ENCODE measurements at regions not wholly inside any gene's neighbourhood (a gene's known extent, or its start where the extent isn't known, plus 50 kb on each side); places are given as distances from the start of the nearest gene placed in this dataset.

DNA sequence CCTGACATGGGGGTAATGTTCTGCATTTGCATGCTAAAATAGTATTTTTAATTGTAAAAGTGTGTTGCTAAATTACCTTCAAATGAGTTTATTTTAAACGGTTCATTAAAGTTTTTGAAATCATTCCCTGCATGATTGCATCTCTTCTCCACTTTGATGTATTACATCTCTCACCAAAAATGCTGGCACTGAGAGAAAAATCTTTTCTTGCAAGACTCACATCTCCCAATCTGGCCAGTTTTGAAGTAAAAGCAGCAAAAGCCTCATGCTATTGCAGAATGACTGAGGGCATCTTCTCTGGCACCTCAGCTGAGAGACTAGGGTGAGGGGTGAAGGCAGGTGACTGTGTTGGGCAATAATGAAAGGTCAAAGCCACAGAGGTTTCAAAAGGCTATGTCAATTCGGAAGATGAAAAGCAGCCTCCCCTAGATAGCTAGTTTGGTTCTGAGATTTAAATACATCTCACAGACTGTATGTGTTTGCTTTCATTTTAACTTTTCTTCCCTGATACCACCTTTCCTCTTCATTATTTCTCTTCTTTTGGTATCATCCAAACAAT lies 292.2 kb upstream of the RAG2 start:
- DNase-seq (ENCODE audit: low spot score): no peak

- no peak for DNase-seq (ENCODE audit: low spot score)
Observed at GRCh38 chr11:36885154-36885553, 287.1 kb upstream of the RAG2 start.

DNA sequence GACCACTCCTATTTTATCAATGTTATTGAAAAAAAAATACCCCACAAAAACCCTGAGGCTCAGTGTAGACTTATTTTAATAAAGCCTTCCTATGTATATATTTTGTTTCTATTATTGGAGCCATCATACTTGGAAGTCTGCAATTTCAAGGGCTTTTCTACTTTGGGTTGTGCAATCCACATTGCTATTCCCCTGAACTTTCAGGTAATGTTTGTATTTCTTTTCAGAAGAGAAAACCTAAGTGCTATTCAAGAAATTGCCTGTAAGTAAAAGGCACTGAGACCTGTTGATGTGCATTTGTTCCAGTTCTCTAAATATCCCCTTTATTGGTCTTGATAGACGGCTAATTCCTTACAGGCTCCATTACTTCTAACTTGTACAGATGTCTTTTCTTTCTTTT lies 280.7 kb upstream of the RAG2 start:
- DNase-seq (ENCODE audit: low spot score): no peak

- DNase-seq (ENCODE audit: low spot score): no peak
Observed at GRCh38 chr11:36877149-36877548, 279.1 kb upstream of the RAG2 start.

DNA sequence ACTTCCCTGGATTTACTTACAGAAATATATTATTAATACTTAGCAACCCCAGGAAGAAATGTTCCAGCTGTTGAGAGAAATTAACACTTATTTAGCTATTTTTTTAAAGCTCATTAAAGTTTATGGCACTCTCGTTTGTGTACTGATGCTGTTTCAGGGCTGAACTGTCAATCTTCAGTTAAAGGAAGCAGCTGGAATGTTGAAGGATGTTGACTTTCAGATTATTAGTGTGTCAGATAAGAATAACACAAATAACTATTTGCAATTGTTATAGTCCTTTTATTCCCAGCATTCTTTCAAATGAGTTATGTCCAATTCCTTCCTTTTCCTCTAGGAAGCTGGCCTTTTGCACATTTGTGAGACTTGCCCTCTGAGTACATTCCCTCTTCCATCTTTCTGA lies 278.2 kb upstream of the RAG2 start:
- DNase-seq (ENCODE audit: low spot score): no peak

DNA sequence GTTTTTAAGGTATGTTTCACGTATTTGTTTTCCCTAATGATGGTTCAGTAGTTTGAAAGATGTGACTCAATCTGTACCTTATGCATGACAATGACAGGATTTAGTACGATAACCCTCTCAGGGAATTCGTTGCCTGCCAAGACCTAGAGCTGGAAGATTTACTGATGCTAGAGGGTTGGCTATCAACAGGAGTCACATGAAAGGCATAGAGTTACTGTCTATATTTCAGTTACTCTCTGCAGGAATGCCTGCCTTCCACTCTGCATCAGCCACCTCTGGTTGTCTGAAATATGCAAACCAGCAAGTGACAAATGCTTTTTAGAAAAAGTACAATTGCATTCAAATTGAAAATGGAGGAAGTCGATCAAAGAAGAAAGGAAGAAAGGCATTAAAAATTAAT lies 276.3 kb upstream of the RAG2 start:
- no peak for DNase-seq (ENCODE audit: low spot score)

DNA sequence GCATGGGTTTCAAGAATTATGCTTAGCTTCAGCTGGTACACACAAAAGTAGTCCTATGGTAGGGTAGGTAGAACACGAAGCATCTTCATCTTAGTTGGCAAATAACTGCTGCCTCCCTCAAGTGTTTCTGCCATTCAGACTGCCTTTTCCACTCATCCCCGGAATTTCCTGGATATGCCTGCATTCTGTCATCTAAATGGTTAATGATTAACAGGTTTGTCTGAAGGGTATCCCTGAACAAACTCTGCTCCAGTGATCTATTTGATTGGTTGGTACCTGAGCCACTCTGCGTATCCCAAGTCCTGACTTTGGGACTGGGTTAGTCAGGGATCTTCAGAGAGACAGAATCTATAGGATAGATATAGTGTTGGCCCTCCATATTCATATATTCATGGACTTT lies 272.3 kb upstream of the RAG2 start:
- no peak for DNase-seq (ENCODE audit: low spot score)

- no peak for DNase-seq (ENCODE audit: low spot score)
Observed at GRCh38 chr11:36868380-36868779, 270.3 kb upstream of the RAG2 start.

DNA sequence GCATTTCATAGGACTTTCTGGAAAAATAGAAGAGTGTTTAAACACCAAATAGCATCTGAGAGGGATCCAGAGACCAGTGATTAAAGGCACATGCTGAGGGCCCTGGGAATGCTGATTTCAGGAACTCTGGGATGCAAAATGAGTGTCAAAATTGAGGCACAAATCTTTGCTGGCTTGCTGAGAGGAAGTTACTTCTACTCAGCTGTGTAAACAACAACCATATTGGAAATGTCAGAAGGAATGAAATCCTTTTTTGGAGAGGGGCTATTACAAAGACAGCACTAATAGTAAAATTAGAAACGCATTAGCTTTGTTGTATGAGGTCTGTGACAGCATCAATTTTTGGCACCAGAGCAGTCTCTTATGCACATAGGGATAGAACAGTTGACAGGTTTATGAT lies 267.8 kb upstream of the RAG2 start:
- DNase-seq (ENCODE audit: low spot score): no peak

- DNase-seq (ENCODE audit: low spot score): no peak
Observed at GRCh38 chr11:36854875-36855274, 256.8 kb upstream of the RAG2 start.

- no peak for DNase-seq (ENCODE audit: low spot score)
Observed at GRCh38 chr11:36848660-36849059, 250.6 kb upstream of the RAG2 start.

- no peak for DNase-seq (ENCODE audit: low spot score)
Observed at GRCh38 chr11:36840378-36840777, 242.3 kb upstream of the RAG2 start.

DNA sequence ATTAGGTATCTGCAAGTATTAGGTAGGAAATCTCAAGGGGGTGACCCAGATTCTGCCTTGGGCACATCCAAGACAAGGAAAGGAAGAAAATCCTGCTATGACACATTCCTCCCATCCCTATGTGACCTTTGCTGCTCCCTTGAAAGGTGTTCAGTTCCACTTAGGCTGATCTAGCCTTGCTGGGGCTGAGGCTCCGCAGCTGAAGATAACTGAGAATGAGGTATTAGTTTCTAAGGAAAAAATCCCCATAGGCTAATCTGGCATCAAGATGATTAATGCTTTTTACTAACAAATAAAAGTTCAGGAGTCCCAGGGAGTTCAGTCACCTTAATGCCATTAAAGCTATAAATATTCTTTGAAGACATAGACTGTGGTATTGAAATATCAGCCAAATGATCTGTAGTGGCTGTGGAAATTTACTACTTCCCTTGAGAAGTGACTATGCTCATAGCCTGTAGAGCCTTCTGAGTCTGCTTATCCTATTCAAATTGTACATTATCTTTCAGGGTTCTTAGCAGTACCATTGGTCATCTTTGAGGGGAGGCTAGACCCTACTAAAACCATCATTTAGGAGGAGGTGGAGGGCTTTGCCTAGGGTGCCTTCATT lies 239.9 kb upstream of the RAG2 start:
- no peak for DNase-seq (ENCODE audit: low spot score)

GRCh38 chr11:36825251-36825650 lies 227.2 kb upstream of the RAG2 start:
- DNase-seq (ENCODE audit: low spot score): no peak

DNA sequence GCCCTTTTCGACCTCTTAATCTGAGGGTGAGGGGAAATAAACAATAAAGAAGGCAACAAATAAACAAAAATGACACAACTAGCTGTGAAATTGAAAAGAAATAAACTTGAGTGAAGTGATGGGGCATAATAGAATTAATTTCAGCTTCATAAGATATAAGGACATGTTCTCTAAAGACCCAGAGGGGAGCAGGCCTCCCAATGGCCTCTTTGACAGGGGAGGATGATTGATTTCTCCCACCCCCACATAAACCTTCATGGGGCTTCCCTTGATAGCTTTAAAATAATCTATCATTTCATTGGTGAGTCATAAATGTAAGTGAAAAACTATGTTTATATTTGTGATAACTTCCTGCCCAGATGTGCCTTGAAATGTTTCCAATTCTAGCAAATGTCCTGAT lies 226.3 kb upstream of the RAG2 start:
- no peak for DNase-seq (ENCODE audit: low spot score)

- DNase-seq (ENCODE audit: low spot score): no peak
Observed at GRCh38 chr11:36822829-36823228, 224.8 kb upstream of the RAG2 start.

GRCh38 chr11:36818410-36818809 lies 220.4 kb upstream of the RAG2 start:
- DNase-seq (ENCODE audit: low spot score): peak; percentile 38

DNA sequence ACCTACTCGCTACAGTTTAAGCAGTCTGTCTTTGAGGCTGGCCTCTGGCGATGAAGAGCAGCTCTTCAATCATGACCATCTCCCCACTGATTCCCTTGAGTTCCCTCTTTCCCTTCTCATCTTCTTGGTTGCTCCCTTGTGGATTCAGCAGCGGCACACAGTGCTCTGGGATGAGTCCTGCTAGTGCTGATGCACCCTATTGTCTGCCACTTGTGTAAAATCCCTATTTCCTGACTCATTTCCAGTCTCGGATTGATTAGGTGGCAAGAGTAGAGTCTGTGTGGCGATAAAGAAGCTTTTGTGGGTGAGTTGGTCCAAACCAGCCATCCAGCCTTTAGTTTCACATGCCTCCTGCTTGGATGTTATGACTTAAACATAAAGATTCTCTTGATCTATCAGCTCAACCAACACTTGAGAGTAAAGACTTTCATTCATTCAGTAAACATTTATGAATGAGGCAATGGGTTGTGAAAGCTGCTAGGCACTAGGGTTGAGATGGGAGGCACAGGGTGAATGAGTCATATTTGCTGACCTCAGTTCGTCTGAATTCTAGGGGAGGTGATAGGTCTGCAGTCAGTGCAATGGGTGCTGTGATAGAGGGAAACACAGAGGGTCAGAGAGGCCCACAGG lies 219.4 kb upstream of the RAG2 start:
- no peak for DNase-seq (ENCODE audit: low spot score)

- no peak for DNase-seq (ENCODE audit: low spot score)
Observed at GRCh38 chr11:36809303-36809702, 211.3 kb upstream of the RAG2 start.

GRCh38 chr11:36807871-36808270 lies 209.8 kb upstream of the RAG2 start:
- no peak for DNase-seq (ENCODE audit: low spot score)

- DNase-seq (ENCODE audit: low spot score): no peak
Observed at GRCh38 chr11:36803084-36803483, 205.0 kb upstream of the RAG2 start.

DNA sequence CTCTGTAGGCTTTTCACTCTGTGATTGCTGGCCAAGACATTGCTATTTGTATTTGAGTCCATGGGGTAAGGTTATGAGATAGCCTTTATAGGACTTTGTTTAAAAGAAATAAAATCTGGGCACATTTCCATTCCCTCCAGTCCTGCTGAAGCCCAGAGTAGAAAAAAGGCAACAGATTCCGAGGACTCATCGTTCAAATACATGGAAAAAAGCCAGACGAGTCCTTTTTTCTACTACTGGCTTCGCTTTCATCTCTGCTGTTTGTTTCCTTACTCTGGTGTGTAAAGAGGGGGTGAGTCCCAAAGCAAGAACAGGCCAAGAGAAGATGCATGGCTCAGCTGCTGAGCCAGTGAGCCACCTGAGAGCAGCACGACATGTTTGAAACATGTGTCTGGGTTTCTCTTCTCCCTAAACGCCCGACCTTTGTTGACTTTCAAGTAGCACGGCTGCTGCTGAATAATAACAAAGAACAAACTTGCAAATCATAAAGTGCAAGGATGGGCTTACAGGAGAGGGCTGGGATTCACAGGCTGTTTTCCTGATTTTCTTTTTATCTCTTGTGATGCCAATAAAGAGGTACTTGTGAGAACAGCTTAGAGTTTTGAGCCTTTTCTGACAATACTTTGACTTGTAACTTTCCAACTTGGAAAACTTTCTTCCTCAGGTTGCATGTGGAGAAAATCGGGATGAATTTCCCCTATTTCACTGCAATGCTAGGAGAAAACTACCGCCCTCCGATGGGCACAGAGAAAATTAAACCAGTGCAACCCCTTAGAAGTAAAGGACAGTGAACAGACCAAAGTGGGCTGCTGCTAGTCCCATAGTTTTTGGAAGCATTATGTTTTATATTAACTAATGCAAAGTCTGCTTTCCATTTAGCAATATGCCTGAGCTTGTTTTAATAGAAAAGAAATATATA lies 195.2 kb upstream of the RAG2 start:
- no peak for DNase-seq (ENCODE audit: low spot score)

- DNase-seq (ENCODE audit: low spot score): peak; percentile 4
Observed at GRCh38 chr11:36791957-36792356, 193.9 kb upstream of the RAG2 start.
